Right atrium auricular region (tissue), 2 donors: ENCODE measurements at regions not wholly inside any gene's neighbourhood (a gene's known extent, or its start where the extent isn't known, plus 50 kb on each side); places are given as distances from the start of the nearest gene placed in this dataset.

Source experiments
- DNase-seq: peaks from one replicate; pipeline ENCODE4 v3.0.0-alpha.2; 2019; ENCODE audit warnings: low spot score
- H3K27ac ChIP-seq, 2 donors: fragments of 200-600 bp; sonication (generic); 1 replicate in 1 of 2; 2 replicates in 1 of 2; pipeline ENCODE4 v1.5.1; 2016 to 2019
- H3K27me3 ChIP-seq, 2 donors: fragments of 200-600 bp; sonication (generic); one replicate each; pipeline versions ENCODE4 v1.5.1 to v1.6.0; 2017 to 2019
- H3K36me3 ChIP-seq: fragments of 200-600 bp; sonication (generic); one replicate; pipeline ENCODE4 v1.5.1; 2016
- H3K4me1 ChIP-seq, 2 donors: fragments of 200-600 bp; sonication (generic); one replicate each; pipeline versions ENCODE4 v1.5.1 to v1.6.0; 2017 to 2019
- H3K4me3 ChIP-seq, 2 donors: fragments of 200-600 bp; sonication (generic); 1 replicate in 1 of 2; 2 replicates in 1 of 2; pipeline ENCODE4 v1.5.1; 2017 to 2019; ENCODE audit warnings: mild to moderate bottlenecking in 1 of 2, moderate library complexity in 1 of 2
- H3K9me3 ChIP-seq, 2 donors: fragments of 200-600 bp; sonication (generic); one replicate each; pipeline ENCODE4 v1.5.1; 2019
- TF ChIP-seq, protein P1 (sequence below), 2 donors: fragments of 200-600 bp; sonication (generic); IDR thresholded peaks; one replicate each; pipeline ENCODE4 v1.5.1; 2019; ENCODE audit warnings: antibody characterized with exemption in 2 of 2

GRCh38 chr11:103673773-103674172, 362.7 kb upstream of the DDI1 start:
- H3K27ac ChIP-seq = no peak overlapping the region

DNA sequence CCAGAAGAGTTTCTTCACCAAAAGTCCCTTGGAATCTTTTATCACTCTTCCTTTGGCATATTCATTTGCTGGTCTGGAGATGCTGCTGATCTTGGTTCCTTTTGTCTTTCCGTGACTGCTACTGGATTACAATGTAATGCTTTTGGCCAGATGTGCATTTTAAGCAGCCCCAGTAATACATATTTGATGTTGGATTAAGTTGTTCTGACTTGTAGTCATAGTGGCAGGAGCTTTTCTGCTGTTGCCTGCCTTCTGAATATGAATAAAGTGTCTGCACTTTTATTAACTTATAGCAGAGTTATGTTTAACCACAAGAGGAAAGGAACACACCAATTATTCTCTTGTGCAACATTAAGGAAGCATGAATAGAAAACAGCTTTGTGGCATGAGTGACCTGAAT, 360.0 kb upstream of the DDI1 start:
- no peaks in the 10 kb centered on the region for H3K4me1 ChIP-seq
- no peaks in the 10 kb centered on the region for H3K36me3 ChIP-seq
- H3K4me3 ChIP-seq = no peak overlapping the region
- H3K9me3 ChIP-seq = no peaks in the 10 kb centered on the region
- no peak for DNase-seq
- H3K27me3 ChIP-seq = no peaks in the 10 kb centered on the region
- TF ChIP-seq, protein P1, sequence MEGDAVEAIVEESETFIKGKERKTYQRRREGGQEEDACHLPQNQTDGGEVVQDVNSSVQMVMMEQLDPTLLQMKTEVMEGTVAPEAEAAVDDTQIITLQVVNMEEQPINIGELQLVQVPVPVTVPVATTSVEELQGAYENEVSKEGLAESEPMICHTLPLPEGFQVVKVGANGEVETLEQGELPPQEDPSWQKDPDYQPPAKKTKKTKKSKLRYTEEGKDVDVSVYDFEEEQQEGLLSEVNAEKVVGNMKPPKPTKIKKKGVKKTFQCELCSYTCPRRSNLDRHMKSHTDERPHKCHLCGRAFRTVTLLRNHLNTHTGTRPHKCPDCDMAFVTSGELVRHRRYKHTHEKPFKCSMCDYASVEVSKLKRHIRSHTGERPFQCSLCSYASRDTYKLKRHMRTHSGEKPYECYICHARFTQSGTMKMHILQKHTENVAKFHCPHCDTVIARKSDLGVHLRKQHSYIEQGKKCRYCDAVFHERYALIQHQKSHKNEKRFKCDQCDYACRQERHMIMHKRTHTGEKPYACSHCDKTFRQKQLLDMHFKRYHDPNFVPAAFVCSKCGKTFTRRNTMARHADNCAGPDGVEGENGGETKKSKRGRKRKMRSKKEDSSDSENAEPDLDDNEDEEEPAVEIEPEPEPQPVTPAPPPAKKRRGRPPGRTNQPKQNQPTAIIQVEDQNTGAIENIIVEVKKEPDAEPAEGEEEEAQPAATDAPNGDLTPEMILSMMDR (IDR thresholded peaks at IDR 0.05) = no peak
- no peak overlapping the region for H3K27ac ChIP-seq

More at GRCh38 chr11:103673773-103674172, 362.7 kb upstream of the DDI1 start:
- H3K9me3 ChIP-seq = no peaks in the 10 kb centered on the region
- no peaks in the 10 kb centered on the region for H3K27me3 ChIP-seq
- no peak overlapping the region for H3K4me3 ChIP-seq
- TF ChIP-seq, protein P1 (IDR thresholded peaks at IDR 0.05) = no peak
- no peaks in the 10 kb centered on the region for H3K4me1 ChIP-seq
- no peak for DNase-seq
- H3K36me3 ChIP-seq = no peaks in the 10 kb centered on the region

GRCh38 chr11:103680826-103681225, 355.6 kb upstream of the DDI1 start:
- no peaks in the 10 kb centered on the region for H3K27me3 ChIP-seq
- no peak overlapping the region for H3K4me3 ChIP-seq
- H3K27ac ChIP-seq = no peak overlapping the region
- H3K4me1 ChIP-seq = no peaks in the 10 kb centered on the region
- TF ChIP-seq, protein P1 (IDR thresholded peaks at IDR 0.05) = no peak
- no peaks in the 10 kb centered on the region for H3K36me3 ChIP-seq
- no peak for DNase-seq
- no peaks in the 10 kb centered on the region for H3K9me3 ChIP-seq

DNA sequence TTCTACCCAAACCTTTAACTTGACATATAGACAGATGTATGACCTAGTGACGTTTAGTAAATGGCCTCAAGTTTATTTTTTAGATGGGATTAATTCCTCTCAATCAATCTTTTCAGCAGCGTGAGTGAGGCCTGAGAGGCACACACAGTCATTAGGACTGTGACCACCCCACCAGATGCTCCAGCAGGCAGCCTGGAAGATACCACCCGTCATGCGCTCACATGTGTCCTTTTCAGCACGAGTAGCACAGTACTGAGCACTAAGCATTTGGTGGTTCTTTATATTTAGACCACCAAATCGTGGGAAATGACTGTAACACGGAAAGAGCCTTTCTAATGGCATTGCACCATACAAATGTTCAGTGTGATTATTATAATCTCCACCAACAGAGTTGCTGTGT, 354.6 kb upstream of the DDI1 start:
- H3K27ac ChIP-seq = no peak overlapping the region
- H3K4me3 ChIP-seq = no peak overlapping the region
- H3K9me3 ChIP-seq = peaks cover 0 to 5% of the 10 kb centered on the region in 2 donors
- no peaks in the 10 kb centered on the region for H3K36me3 ChIP-seq
- TF ChIP-seq, protein P1 (IDR thresholded peaks at IDR 0.05) = no peak
- no peak for DNase-seq
- no peaks in the 10 kb centered on the region for H3K4me1 ChIP-seq
- no peaks in the 10 kb centered on the region for H3K27me3 ChIP-seq

DNA sequence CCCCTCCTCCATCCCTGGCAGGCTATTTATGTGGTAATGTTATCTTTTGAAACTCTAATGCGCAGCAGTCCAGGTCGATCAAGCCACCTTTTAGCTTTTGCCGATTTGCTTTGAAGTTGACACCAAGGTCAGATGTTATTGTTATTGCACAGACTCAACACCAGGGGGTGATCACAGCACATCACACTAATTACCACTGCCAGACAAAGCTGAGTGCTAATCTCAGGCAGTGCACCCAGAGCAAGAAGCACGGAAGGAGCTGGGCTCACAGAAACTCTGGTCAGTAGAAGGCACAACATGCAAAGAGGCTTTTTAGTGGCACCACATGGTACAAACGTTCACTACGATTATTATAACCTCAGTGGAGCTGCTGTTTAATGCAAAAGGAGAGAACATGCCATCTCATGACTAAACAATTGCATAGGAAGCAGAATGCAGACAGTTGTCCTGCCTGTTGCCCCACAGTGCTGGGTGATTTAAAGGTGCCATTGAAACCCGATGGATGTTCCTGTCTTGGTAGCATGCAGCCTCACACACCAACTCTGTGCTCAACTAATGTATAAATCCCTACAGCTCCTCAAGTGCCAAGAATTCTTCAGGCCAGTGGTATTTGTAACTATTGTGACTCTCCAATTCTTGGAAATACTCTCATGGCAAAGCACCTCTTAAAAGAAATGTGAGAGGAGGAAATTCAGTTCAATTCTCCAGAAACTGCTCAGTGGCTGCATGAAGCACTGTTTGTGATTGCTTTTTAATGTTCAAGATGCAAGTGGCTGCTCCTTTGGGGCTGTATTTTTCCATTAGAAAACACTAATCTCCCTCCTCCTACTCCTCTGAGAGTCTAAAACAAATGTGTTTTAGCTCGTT, 353.9 kb upstream of the DDI1 start:
- no peaks in the 10 kb centered on the region for H3K36me3 ChIP-seq
- H3K9me3 ChIP-seq = peaks cover 0 to 5% of the 10 kb centered on the region in 2 donors
- no peak overlapping the region for H3K27ac ChIP-seq
- DNase-seq = peak; percentile 80
- TF ChIP-seq, protein P1 (IDR thresholded peaks at IDR 0.05) = peak; percentile 62 to 91
- H3K4me1 ChIP-seq = no peaks in the 10 kb centered on the region
- H3K4me3 ChIP-seq = no peak overlapping the region
- no peaks in the 10 kb centered on the region for H3K27me3 ChIP-seq
